ENCODE measurements at regions not wholly inside any gene's neighbourhood (a gene's known extent, or its start where the extent isn't known, plus 50 kb on each side); places are given as distances from the start of the nearest gene placed in this dataset.
"Not testable (repeated sequence)": the region's sequence is repeated elsewhere in the genome, so short reads cannot be mapped to it uniquely, and the experiment has no call there.

GRCh38 chr13:44800626-44801025 is 188.6 kb downstream of the NUFIP1 start:
- intact Hi-C loops (cut with DNase I; ENCODE audit: low total_unique reads): no loop called here
- TF ChIP-seq EP300 (IDR thresholded peaks at IDR 0.05; ENCODE audit: low read depth) (no peak), POLR2AphosphoS5 (IDR thresholded peaks at IDR 0.05) (no peak), POLR2A (IDR thresholded peaks at IDR 0.05) (no peak), CTCF (IDR thresholded peaks at IDR 0.05) (no peak)
- H3K9me3 ChIP-seq: no peaks in the 10 kb centered on the region
- H3K36me3 ChIP-seq: no peaks in the 10 kb centered on the region
- in situ Hi-C loops (cut with MboI; ENCODE audit: low pct_ligation_motif_present in 1 of 4, low pct_unique_long_range_greater_than_20kb in 1 of 4, low sequenced_read_pairs in 3 of 4): no loop called here
- 81 to 100% methylated on average over 1 to 5 of the region's 5 CpGs for WGBS, 2 donors (ENCODE audit: low coverage in 1 of 2)
- H3K4me3 ChIP-seq: no peak overlapping the region
- H3K4me1 ChIP-seq: no peaks in the 10 kb centered on the region
- no peak for DNase-seq
- no peaks in the 10 kb centered on the region for H3K27me3 ChIP-seq
- no peak overlapping the region for H3K27ac ChIP-seq

GRCh38 chr13:44797685-44798084 is 191.6 kb downstream of the NUFIP1 start:
- DNase-seq: no peak
- Histone ChIP-seq H3K27me3 (no peaks in the 10 kb centered on the region), H3K4me1 (no peaks in the 10 kb centered on the region), H3K9me3 (no peaks in the 10 kb centered on the region), H3K4me3 (no peak overlapping the region), H3K27ac (no peak overlapping the region), H3K36me3 (no peaks in the 10 kb centered on the region)
- intact Hi-C loops (cut with DNase I; ENCODE audit: low total_unique reads) (no loop called here), in situ Hi-C loops (cut with MboI; ENCODE audit: low pct_ligation_motif_present in 1 of 4, low pct_unique_long_range_greater_than_20kb in 1 of 4, low sequenced_read_pairs in 3 of 4) (no loop called here)
- TF ChIP-seq EP300 (IDR thresholded peaks at IDR 0.05; ENCODE audit: low read depth) (no peak), CTCF (IDR thresholded peaks at IDR 0.05) (no peak), POLR2A (IDR thresholded peaks at IDR 0.05) (no peak), POLR2AphosphoS5 (IDR thresholded peaks at IDR 0.05) (no peak)
- WGBS, 2 donors (ENCODE audit: low coverage in 1 of 2): 71 to 75% methylated on average over 2 of the region's 2 CpGs

- no peak overlapping the region for H3K27ac ChIP-seq
- 71 to 73% methylated on average over 1 to 5 of the region's 5 CpGs for WGBS, 2 donors (ENCODE audit: low coverage in 1 of 2)
- in situ Hi-C loops (cut with MboI; ENCODE audit: low pct_ligation_motif_present in 1 of 4, low pct_unique_long_range_greater_than_20kb in 1 of 4, low sequenced_read_pairs in 3 of 4): no loop called here
- no peaks in the 10 kb centered on the region for H3K9me3 ChIP-seq
- H3K4me3 ChIP-seq: no peak overlapping the region
- DNase-seq: no peak
- intact Hi-C loops (cut with DNase I; ENCODE audit: low total_unique reads): no loop called here
- TF ChIP-seq EP300 (IDR thresholded peaks at IDR 0.05; ENCODE audit: low read depth): no peak
- TF ChIP-seq POLR2AphosphoS5 (IDR thresholded peaks at IDR 0.05): no peak
- no peak for TF ChIP-seq POLR2A (IDR thresholded peaks at IDR 0.05)
- TF ChIP-seq CTCF (IDR thresholded peaks at IDR 0.05): no peak
- no peaks in the 10 kb centered on the region for H3K4me1 ChIP-seq
- no peaks in the 10 kb centered on the region for H3K36me3 ChIP-seq
- H3K27me3 ChIP-seq: no peaks in the 10 kb centered on the region
Measured at GRCh38 chr13:44796597-44797490, 192.4 kb downstream of the NUFIP1 start.

GRCh38 chr13:44796039-44796438 is 193.2 kb downstream of the NUFIP1 start:
- WGBS, 2 donors (ENCODE audit: low coverage in 1 of 2): 92% methylated on average over 2 of the region's 2 CpGs; no CpG with 5 or more reads in 1 of the 2 donors
- H3K36me3 ChIP-seq; H3K4me1 ChIP-seq; DNase-seq; intact Hi-C loops (cut with DNase I; ENCODE audit: low total_unique reads); H3K27ac ChIP-seq; H3K4me3 ChIP-seq; H3K9me3 ChIP-seq; in situ Hi-C loops (cut with MboI; ENCODE audit: low pct_ligation_motif_present in 1 of 4, low pct_unique_long_range_greater_than_20kb in 1 of 4, low sequenced_read_pairs in 3 of 4); H3K27me3 ChIP-seq: not testable (repeated sequence)
